Embryonic facial prominence (tissue), 1 donor: ENCODE measurements at regions not wholly inside any gene's neighbourhood (a gene's known extent, or its start where the extent isn't known, plus 50 kb on each side); places are given as distances from the start of the nearest gene placed in this dataset.

Source experiments
- DNase-seq: peaks from one replicate; pipeline ENCODE4 v3.0.0-alpha.2; 2016; ENCODE audit errors: extremely low spot score

GRCh38 chr18:28716338-28716737 lies 539.4 kb upstream of the CDH2 start:
- DNase-seq: no peak

DNA sequence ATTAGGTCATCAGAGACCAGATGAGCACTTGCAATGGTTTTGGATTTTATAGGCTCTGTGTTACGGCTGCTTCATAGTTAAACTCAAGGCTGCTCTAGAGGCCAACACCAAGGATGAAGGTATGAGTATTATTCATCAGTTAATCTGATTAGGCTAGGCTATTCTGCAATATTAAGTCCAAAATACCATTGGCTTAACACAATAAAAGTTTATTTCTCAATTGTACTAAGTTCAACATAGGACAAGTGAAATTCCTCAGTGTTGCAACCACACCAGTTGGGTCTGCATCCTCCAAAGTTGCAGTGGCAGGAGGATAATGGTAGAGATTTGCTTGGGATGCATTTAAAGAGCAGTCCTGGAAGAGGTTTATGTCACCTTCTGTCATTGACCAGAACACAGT lies 538.3 kb upstream of the CDH2 start:
- no peak for DNase-seq

DNA sequence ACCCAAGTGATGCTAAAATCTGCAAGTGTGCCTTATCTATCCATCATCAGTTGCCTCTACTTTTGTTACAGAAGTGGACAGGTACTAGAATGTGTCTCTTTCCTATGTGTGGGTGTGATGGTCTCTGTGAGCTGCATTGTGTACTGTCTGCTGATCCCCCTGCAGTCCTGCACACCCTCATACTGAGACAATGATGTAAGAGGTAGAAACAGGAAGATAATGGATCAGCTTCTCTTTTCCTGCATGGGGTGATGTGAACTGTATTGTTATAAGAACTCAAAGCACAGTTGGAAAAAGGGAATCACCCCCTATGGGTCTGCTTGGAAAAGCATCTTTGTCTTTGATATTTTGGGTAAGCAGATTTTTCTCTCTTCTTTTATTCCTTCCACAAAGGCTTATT lies 537.6 kb upstream of the CDH2 start:
- no peak for DNase-seq

DNA sequence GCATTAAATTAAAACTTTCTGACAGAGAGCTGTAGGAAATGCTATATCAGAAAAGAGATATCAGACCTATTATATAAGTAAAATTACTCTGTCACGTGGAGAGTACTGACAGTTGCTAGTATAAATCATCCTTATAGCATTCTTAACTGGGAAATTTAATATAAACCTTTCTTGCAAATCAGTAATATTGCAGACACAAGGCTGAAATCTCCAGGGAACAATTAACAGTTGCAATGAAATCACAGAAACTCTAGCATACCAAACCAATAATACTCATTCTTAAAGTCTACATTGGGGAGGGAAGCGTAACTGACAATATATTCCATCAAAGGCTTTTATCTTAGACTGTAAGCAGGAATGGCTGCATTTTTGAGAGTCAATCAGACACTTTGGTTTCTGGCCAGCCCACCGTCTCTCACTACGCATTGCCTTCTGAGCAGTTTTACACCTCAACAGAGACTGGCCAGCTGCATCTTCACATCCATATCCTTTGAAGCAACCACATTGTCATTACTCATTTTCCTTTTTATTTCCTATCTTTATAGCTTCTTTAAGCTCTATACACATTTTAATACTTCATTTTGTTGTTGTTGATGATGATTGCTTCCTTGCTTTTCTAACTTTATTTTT lies 536.0 kb upstream of the CDH2 start:
- no peak for DNase-seq

GRCh38 chr18:28712172-28712571 lies 535.2 kb upstream of the CDH2 start:
- no peak for DNase-seq

GRCh38 chr18:28711096-28711495 lies 534.2 kb upstream of the CDH2 start:
- no peak for DNase-seq

- no peak for DNase-seq
Observed at GRCh38 chr18:28707006-28707405, 530.1 kb upstream of the CDH2 start.

- DNase-seq: no peak
Observed at GRCh38 chr18:28706397-28706796, 529.5 kb upstream of the CDH2 start.

DNA sequence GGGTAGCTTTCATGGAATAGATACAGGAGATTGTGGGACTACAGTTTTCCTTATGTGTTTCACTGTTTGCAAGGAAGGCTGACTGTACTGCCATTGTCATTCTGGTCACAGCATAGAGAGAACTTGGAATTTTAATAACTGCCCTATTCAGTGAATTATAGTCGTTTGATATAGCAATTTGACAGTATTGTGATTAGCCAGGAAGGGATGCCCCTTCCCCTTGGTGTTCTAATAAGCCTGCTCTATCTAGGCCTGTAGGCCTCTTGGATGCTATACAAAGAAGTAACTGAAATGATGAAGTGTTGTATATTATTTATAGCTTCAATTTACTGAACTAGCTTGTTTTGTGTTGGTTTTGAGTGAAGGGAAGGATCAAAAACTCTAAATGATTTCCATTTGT lies 528.6 kb upstream of the CDH2 start:
- no peak for DNase-seq

- no peak for DNase-seq
Observed at GRCh38 chr18:28692337-28692736, 515.4 kb upstream of the CDH2 start.

DNA sequence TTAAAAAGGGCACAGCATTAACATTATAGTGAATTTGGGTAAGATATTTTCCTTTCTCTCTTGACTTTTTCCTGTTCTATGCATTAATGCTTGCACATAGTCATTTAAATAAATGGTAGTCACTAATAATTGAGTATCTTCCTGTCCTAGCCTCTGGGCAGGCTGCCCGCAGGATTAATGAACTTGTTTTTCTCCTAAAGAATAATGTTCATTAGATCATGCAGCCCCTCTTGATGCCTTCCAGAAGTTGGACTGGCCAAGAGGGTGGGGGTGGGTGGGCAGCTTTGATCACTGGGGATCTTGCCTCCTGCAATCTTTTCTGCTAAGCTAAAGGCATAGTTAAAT lies 514.5 kb upstream of the CDH2 start:
- DNase-seq: no peak

GRCh38 chr18:28690836-28691495 lies 514.0 kb upstream of the CDH2 start:
- DNase-seq: no peak

DNA sequence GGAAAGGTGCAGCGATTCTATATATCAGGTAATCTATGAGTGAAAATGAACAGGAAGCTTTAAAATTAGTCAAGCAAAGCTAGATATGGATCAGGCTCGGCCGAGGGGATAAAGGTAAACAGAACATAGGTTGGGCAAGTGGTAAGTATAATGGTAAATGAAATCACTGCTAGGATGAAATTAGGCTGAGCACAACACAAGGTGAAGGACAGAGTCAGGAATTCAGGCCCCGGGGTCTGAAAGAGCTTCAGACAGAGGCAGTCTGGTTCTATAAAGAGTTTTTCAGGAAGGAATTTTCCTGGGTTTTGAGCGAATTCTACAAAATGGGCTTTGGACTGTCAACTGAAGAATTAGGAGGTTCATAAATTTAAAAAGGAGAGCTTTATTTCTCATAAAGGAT lies 513.2 kb upstream of the CDH2 start:
- DNase-seq: no peak

- no peak for DNase-seq
Observed at GRCh38 chr18:28689588-28689987, 512.7 kb upstream of the CDH2 start.

- no peak for DNase-seq
Observed at GRCh38 chr18:28684746-28685355, 507.9 kb upstream of the CDH2 start.

- DNase-seq: no peak
Observed at GRCh38 chr18:28682912-28683311, 506.0 kb upstream of the CDH2 start.

DNA sequence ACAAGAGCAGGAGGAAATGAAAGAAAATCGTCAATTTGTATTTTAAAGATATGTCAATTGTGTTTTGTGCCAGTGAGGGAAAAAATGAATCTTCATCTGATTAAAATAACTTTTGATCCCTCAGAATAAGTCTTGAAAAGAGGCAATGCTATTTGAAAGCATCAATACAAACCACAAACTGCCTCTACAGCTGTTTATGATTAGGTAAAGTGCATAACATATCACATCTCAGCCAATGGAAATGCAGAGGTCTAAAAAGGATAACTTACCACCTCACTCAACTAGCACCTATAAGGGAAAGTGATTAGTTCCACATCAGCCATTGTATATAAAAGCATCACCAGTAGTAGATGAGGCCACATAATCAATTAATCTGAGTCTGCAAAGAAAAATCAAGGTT lies 492.2 kb upstream of the CDH2 start:
- no peak for DNase-seq

- DNase-seq: no peak
Observed at GRCh38 chr18:28666216-28666615, 489.3 kb upstream of the CDH2 start.

DNA sequence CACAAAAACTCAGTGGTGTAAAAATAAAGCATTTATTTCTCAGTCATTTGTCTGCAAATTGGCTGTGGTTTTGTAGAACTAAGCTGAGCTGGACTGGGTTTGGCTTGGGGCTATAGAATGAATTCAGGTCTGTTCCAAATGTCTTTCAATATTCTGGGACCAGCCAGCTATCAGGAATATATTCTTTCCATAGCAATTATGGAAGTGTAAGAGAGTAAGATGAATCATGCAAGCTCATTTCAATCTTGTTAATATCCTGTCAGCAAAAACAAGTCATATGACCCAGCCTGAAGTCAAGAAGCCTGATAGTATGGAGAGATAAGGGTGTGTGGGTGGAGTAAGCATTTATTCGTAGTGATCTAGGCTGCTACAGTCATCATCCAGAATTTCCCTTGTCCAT lies 481.0 kb upstream of the CDH2 start:
- no peak for DNase-seq

DNA sequence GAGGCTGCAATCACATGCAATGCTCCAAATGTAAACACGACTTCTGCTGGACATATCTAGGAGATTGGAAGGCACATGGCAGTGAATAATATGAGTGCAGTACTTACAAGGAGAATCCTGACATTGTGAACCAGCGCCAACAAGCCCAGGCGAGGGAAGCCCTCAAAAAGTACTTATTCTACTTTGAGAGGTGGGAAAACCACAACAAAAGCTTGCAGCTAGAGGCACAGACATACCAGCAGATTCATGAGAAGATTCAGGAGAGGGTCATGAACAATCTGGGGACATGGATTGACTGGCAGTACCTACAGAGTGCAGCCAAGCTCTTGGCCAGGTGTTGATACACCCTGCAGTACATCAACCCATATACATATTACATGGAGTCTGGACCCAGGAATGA lies 475.7 kb upstream of the CDH2 start:
- no peak for DNase-seq

GRCh38 chr18:28651298-28651697 lies 474.4 kb upstream of the CDH2 start:
- DNase-seq: no peak

GRCh38 chr18:28650860-28651259 lies 473.9 kb upstream of the CDH2 start:
- no peak for DNase-seq

DNA sequence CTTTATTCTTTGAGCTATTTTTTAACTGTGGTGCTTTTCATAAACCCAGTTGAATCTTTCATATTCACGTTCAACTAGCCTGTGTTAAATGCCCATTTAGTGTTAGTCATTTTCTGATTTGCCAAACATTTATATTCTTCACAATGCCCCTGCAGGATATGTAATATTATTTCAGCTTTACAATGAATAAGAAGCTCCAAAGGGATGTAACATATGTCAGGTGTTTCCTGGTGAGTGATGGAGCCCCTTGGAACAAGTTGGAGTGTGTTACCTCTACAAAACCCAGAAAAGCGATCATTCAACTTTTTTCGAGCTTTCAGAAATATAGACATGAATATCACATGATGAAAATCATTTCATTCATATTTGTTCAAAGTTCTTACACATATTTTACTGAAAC lies 471.0 kb upstream of the CDH2 start:
- DNase-seq: no peak

- no peak for DNase-seq
Observed at GRCh38 chr18:28637897-28638296, 461.0 kb upstream of the CDH2 start.
